ENCODE measurements at regions not wholly inside any gene's neighbourhood (a gene's known extent, or its start where the extent isn't known, plus 50 kb on each side); places are given as distances from the start of the nearest gene placed in this dataset.
"Not testable (repeated sequence)": the region's sequence is repeated elsewhere in the genome, so short reads cannot be mapped to it uniquely, and the experiment has no call there.

DNA sequence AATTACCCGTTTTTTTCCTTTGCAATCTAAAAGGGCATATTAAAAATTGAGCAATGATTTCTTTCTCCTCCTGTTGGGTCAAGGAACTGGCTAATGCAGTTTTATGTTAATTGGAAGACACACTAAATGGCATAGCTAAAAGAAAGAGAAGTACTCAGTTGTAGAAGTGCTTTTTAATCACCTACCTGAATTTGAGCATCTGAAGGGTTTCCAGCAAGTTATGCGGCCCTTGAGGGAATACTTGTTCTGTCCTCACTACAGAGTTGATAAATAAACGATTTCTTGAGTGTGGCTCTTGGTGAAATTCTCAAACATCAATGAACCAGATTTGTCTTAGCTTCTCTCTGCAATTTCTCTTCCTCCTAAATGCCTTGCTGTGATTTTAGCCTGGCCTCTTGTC, 184.1 kb upstream of the RPH3A start:
- TF ChIP-seq, protein P1, sequence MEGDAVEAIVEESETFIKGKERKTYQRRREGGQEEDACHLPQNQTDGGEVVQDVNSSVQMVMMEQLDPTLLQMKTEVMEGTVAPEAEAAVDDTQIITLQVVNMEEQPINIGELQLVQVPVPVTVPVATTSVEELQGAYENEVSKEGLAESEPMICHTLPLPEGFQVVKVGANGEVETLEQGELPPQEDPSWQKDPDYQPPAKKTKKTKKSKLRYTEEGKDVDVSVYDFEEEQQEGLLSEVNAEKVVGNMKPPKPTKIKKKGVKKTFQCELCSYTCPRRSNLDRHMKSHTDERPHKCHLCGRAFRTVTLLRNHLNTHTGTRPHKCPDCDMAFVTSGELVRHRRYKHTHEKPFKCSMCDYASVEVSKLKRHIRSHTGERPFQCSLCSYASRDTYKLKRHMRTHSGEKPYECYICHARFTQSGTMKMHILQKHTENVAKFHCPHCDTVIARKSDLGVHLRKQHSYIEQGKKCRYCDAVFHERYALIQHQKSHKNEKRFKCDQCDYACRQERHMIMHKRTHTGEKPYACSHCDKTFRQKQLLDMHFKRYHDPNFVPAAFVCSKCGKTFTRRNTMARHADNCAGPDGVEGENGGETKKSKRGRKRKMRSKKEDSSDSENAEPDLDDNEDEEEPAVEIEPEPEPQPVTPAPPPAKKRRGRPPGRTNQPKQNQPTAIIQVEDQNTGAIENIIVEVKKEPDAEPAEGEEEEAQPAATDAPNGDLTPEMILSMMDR (IDR thresholded peaks at IDR 0.05; ENCODE audit: insufficient read depth, low read depth, low read length, missing control alignments), result no peak
- no peak for DNase-seq (ENCODE audit: low read depth)
- no peak overlapping the region for H3K4me3 ChIP-seq (ENCODE audit: low read length)

DNA sequence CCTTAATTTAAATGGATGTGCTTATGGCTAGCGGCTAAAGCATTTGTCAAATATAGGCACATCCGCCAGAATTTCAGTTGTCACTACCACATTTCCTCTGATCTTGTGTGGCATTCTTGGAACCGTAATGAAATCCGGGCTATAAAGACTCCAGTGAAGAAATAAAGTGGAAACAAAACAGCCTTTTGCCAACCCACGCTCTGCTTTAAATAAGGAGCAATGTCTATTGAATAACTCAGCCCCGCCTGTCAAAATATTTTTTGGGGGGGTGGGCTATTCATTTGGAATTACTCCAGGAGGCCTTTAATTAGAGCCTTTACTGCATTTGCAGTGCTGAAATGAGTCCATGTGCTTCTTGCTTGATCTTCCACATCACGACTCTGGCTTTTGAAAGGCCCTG, 179.6 kb upstream of the RPH3A start:
- no peak overlapping the region for H3K4me3 ChIP-seq (ENCODE audit: low read length)
- TF ChIP-seq, protein P1 (IDR thresholded peaks at IDR 0.05; ENCODE audit: insufficient read depth, low read depth, low read length, missing control alignments), result no peak
- no peak for DNase-seq (ENCODE audit: low read depth)

DNA sequence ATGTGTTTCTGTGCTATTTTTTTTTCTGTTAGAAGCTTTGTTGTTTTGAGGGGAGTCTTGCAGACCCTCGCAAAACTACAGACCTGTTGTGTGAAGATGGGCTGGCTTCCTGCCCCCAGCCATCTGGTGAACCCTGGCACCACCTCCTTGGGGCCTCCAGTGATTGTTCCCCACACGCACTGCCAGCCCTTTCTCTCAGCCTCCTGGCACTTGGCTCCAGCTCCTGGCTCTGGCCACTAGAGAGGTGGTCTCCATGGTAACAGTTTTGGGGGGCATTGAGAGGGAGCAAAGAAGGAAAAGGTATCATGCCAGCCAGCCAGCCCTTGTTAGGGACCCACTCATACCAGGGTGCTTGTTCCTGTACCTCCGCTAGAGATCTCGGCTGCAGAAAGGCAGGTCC, 176.4 kb upstream of the RPH3A start:
- H3K4me3 ChIP-seq (ENCODE audit: low read length), result no peak overlapping the region
- no peak for DNase-seq (ENCODE audit: low read depth)
- TF ChIP-seq, protein P1 (IDR thresholded peaks at IDR 0.05; ENCODE audit: insufficient read depth, low read depth, low read length, missing control alignments), result no peak

DNA sequence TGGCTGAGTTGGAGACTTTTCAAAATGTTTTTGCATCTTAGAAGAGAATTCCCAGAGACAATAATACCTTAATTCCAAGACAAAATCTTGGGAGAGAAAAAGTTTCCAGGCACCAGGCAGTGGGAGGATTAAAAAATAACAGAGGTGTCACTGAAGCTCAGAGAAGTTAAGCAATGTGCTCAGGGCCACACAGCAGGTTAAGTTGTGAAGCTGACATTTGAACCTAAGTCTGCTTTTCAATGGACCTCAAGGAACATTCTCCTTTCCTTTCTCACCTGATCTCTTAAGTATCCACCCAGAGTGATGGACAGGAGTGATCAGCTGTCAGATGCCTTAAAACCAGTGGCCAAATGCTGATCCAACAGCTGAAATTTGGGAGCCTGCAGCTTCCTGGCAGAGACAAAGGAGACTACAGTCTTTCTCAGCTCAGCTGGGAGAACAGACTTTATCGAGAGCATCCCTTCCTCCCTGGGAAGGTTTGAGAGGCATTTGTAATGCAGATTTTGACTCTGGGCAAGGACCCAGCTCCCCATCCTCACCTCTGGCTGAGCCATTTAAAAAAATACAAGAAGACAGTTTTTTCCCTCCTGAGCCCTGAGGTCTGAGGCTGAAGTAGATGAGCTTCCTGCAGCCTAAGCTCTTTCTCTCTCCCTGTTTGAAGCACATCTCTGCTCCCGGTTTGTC, 174.9 kb upstream of the RPH3A start:
- TF ChIP-seq, protein P1 (IDR thresholded peaks at IDR 0.05; ENCODE audit: insufficient read depth, low read depth, low read length, missing control alignments), result no peak
- no peak overlapping the region for H3K4me3 ChIP-seq (ENCODE audit: low read length)
- no peak for DNase-seq (ENCODE audit: low read depth)

DNA sequence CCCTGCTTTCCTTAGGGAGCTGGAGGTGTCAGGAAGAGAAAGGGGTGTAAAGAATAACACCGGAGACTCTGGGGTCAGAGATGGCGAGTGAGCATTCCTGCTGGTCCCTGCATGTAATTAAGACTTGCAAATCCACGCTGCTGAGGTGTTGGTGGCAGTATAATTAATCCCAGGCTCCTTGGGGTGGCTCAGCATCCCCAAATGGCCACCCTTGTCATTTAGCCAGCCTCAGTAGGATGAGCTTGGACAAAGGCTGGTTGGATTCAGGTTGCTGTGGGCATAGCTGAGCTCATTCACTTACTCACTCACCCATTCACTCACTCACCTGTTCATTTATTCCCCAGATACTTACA, 174.4 kb upstream of the RPH3A start:
- TF ChIP-seq, protein P1 (IDR thresholded peaks at IDR 0.05; ENCODE audit: insufficient read depth, low read depth, low read length, missing control alignments), result no peak
- DNase-seq (ENCODE audit: low read depth), result no peak
- no peak overlapping the region for H3K4me3 ChIP-seq (ENCODE audit: low read length)

DNA sequence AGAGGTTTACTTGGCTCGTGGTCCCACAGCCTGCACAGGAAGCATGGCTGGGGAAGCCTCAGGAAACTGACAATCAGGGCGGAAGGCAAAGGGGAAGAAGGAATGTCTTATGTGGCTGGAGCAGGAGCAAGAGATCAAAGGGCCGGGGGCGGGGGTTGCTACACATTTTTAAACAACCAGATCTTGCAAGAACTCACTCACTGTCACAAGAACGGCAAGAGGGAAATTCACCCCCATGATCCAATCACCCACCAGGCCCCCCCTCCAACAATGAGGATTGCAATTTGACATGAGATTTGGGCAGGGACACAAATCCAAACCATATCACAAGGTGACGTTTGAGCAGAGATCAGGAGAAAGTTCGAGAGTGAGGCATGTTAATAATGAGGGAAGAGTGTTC, 163.7 kb upstream of the RPH3A start:
- TF ChIP-seq, protein P1 (IDR thresholded peaks at IDR 0.05; ENCODE audit: insufficient read depth, low read depth, low read length, missing control alignments), result no peak
- no peak for DNase-seq (ENCODE audit: low read depth)
- no peak overlapping the region for H3K4me3 ChIP-seq (ENCODE audit: low read length)

DNA sequence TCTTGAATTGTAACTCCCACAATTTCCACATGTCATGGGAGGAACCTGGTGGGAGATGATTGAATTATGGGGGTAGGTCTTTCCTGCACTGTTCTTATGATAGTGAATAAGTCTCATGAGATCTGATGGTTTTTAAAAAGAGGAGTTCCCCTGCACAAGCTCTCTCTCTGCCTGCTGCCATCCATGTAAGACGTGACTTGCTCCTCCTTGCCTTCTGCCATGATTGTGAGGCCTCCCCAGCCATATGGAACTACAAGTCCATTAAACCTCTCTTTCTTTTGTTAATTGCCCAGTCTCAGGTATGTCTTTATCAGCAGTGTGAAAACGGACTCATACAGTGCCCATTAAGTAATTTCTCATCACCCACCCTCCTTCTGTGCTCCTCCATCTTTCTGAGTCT, 159.6 kb upstream of the RPH3A start:
- H3K4me3 ChIP-seq (ENCODE audit: low read length); DNase-seq (ENCODE audit: low read depth): not testable (repeated sequence)
